HG03521 (cell line): ENCODE measurements at regions not wholly inside any gene's neighbourhood (a gene's known extent, or its start where the extent isn't known, plus 50 kb on each side); places are given as distances from the start of the nearest gene placed in this dataset.
A peak's percentile ranks its signal among the peaks of the same experiment; 100 is the strongest.

Experiments used
- ATAC-seq: cut with Tn5 transposase; IDR thresholded peaks from one replicate; pipeline ENCODE4 v1.9.1; 2021; ENCODE audit warnings: mild to moderate bottlenecking, moderate library complexity; ENCODE audit not compliant: unreplicated experiment

GRCh38 chr1:5548266-5548665, 444.0 kb downstream of the NPHP4 start:
- ATAC-seq, result no peak

GRCh38 chr1:5543235-5543634, 449.0 kb downstream of the NPHP4 start:
- no peak for ATAC-seq

- ATAC-seq, result no peak
Observed at GRCh38 chr1:5532811-5533210, 459.4 kb downstream of the NPHP4 start.

GRCh38 chr1:5526822-5527551, 465.2 kb downstream of the NPHP4 start:
- no peak for ATAC-seq

GRCh38 chr1:5526385-5526750, 465.9 kb downstream of the NPHP4 start:
- ATAC-seq, result no peak

- no peak for ATAC-seq
Observed at GRCh38 chr1:5525597-5526384, 466.4 kb downstream of the NPHP4 start.

GRCh38 chr1:5522531-5523145, 469.6 kb downstream of the NPHP4 start:
- no peak for ATAC-seq

- ATAC-seq, result no peak
Observed at GRCh38 chr1:5519366-5520135, 472.7 kb downstream of the NPHP4 start.

- ATAC-seq, result no peak
Observed at GRCh38 chr1:5516756-5517155, 475.5 kb downstream of the NPHP4 start.

GRCh38 chr1:5515501-5515900, 476.7 kb downstream of the NPHP4 start:
- no peak for ATAC-seq

- ATAC-seq, result peak; percentile 64
Observed at GRCh38 chr1:5514527-5515183, 477.6 kb downstream of the NPHP4 start.

- no peak for ATAC-seq
Observed at GRCh38 chr1:5513846-5514526, 478.2 kb downstream of the NPHP4 start.

GRCh38 chr1:5513179-5513578, 479.0 kb downstream of the NPHP4 start:
- ATAC-seq, result no peak

- ATAC-seq, result no peak
Observed at GRCh38 chr1:5511381-5512097, 480.7 kb downstream of the NPHP4 start.

- no peak for ATAC-seq
Observed at GRCh38 chr1:5509664-5510452, 482.4 kb downstream of the NPHP4 start.

GRCh38 chr1:5508669-5509330, 483.4 kb downstream of the NPHP4 start:
- no peak for ATAC-seq

GRCh38 chr1:5507340-5507739, 484.9 kb downstream of the NPHP4 start:
- no peak for ATAC-seq

- no peak for ATAC-seq
Observed at GRCh38 chr1:5506634-5507033, 485.6 kb downstream of the NPHP4 start.
